OCI-LY7 (cell line): ENCODE measurements at regions not wholly inside any gene's neighbourhood (a gene's known extent, or its start where the extent isn't known, plus 50 kb on each side); places are given as distances from the start of the nearest gene placed in this dataset.

Source experiments
- EZH2phosphoT487 ChIP-seq: fragments of 200-600 bp; sonication (generic); IDR thresholded peaks from 2 replicates; pipeline ENCODE4 v1.6.1; 2018; ENCODE audit warnings: low read depth, borderline replicate concordance, mild to moderate bottlenecking, mixed run types, antibody characterized with exemption, low read length, moderate library complexity, mixed read lengths
- TF ChIP-seq, protein P1 (sequence below): fragments of 200-600 bp; sonication (generic); conservative IDR thresholded peaks from 2 replicates; pipeline ENCODE4 v1.5.1; 2014; ENCODE audit warnings: mild to moderate bottlenecking, antibody characterized with exemption, low read length, moderate library complexity, mixed read lengths

DNA sequence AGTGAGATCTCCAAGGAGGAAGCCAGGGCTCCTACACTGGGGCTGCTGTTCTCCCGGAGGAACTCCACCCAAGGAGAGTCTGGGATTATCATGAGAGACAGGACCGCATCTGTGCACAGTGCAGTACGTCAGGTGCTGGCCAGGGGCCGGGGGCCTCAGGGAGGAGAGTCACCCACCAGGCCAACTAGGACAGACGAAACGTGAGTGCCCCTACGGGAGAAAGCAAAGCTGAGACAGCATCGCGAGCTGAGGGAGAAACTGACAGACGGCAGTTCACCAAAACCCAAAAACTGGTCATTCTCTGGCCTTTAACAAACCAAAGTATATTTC is 273.4 kb downstream of the BRD1 start:
- TF ChIP-seq, protein P1, sequence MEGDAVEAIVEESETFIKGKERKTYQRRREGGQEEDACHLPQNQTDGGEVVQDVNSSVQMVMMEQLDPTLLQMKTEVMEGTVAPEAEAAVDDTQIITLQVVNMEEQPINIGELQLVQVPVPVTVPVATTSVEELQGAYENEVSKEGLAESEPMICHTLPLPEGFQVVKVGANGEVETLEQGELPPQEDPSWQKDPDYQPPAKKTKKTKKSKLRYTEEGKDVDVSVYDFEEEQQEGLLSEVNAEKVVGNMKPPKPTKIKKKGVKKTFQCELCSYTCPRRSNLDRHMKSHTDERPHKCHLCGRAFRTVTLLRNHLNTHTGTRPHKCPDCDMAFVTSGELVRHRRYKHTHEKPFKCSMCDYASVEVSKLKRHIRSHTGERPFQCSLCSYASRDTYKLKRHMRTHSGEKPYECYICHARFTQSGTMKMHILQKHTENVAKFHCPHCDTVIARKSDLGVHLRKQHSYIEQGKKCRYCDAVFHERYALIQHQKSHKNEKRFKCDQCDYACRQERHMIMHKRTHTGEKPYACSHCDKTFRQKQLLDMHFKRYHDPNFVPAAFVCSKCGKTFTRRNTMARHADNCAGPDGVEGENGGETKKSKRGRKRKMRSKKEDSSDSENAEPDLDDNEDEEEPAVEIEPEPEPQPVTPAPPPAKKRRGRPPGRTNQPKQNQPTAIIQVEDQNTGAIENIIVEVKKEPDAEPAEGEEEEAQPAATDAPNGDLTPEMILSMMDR, result no peak
- no peak for TF ChIP-seq EZH2phosphoT487
